Peyer's patch (tissue), 4 donors: ENCODE measurements at regions not wholly inside any gene's neighbourhood (a gene's known extent, or its start where the extent isn't known, plus 50 kb on each side); places are given as distances from the start of the nearest gene placed in this dataset.

Experiments used
- POLR2A ChIP-seq, 2 donors: fragments of 450-650 bp; IDR thresholded peaks; one replicate each; pipeline ENCODE4 v1.5.1; 2017; ENCODE audit warnings: antibody characterized with exemption in 2 of 2, mild to moderate bottlenecking in 2 of 2, moderate library complexity in 2 of 2
- TF ChIP-seq, protein P1 (sequence below), 6 experiments: fragments of 450-650 bp in 4 of 6; fragments of 200-600 bp in 2 of 6; sonication (generic) in 1 of 6; IDR thresholded peaks; one replicate each; pipeline ENCODE4 v1.5.1; 2017 to 2019; ENCODE audit warnings: antibody characterized with exemption in 6 of 6, mild to moderate bottlenecking in 3 of 6, moderate library complexity in 1 of 6

GRCh38 chr4:151829309-151829708, 68.5 kb upstream of the GATB start:
- TF ChIP-seq, protein P1, sequence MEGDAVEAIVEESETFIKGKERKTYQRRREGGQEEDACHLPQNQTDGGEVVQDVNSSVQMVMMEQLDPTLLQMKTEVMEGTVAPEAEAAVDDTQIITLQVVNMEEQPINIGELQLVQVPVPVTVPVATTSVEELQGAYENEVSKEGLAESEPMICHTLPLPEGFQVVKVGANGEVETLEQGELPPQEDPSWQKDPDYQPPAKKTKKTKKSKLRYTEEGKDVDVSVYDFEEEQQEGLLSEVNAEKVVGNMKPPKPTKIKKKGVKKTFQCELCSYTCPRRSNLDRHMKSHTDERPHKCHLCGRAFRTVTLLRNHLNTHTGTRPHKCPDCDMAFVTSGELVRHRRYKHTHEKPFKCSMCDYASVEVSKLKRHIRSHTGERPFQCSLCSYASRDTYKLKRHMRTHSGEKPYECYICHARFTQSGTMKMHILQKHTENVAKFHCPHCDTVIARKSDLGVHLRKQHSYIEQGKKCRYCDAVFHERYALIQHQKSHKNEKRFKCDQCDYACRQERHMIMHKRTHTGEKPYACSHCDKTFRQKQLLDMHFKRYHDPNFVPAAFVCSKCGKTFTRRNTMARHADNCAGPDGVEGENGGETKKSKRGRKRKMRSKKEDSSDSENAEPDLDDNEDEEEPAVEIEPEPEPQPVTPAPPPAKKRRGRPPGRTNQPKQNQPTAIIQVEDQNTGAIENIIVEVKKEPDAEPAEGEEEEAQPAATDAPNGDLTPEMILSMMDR (IDR thresholded peaks at IDR 0.05) = no peak
- no peak for TF ChIP-seq POLR2A (IDR thresholded peaks at IDR 0.05)
